C4-2B (cell line): ENCODE measurements at regions not wholly inside any gene's neighbourhood (a gene's known extent, or its start where the extent isn't known, plus 50 kb on each side); places are given as distances from the start of the nearest gene placed in this dataset.

Experiments
- H3K27ac ChIP-seq: fragments of 450-650 bp; 2 replicates; pipeline ENCODE4 v1.5.1; 2017
- CTCF ChIP-seq: fragments of 450-650 bp; conservative IDR thresholded peaks from 2 replicates; pipeline ENCODE4 v1.5.1; 2017; ENCODE audit warnings: mild to moderate bottlenecking
- ZFX ChIP-seq: fragments of 450-650 bp; IDR thresholded peaks from 2 replicates; pipeline ENCODE4 v1.6.1; 2017

GRCh38 chr4:145414226-145414625 lies 67.4 kb upstream of the SMAD1 start:
- no peak for TF ChIP-seq ZFX
- TF ChIP-seq CTCF, result no peak
- H3K27ac ChIP-seq, result no peak overlapping the region

GRCh38 chr4:145406970-145407369 lies 74.7 kb upstream of the SMAD1 start:
- TF ChIP-seq ZFX, result no peak
- no peak for TF ChIP-seq CTCF
- no peak overlapping the region for H3K27ac ChIP-seq

GRCh38 chr4:145404761-145405160 lies 76.9 kb upstream of the SMAD1 start:
- no peak for TF ChIP-seq CTCF
- no peak for TF ChIP-seq ZFX
- H3K27ac ChIP-seq, result no peak overlapping the region

GRCh38 chr4:145396581-145396980 lies 85.1 kb upstream of the SMAD1 start:
- H3K27ac ChIP-seq, result no peak overlapping the region
- TF ChIP-seq ZFX, result no peak
- TF ChIP-seq CTCF, result no peak

- TF ChIP-seq ZFX (no peak), CTCF (no peak)
- H3K27ac ChIP-seq, result no peak overlapping the region
These were observed 91.1 kb upstream of the SMAD1 start for GRCh38 chr4:145390571-145390970.

- H3K27ac ChIP-seq, result no peak overlapping the region
- TF ChIP-seq ZFX (no peak), CTCF (no peak)
These were observed 92.1 kb upstream of the SMAD1 start for GRCh38 chr4:145389550-145389949.

DNA sequence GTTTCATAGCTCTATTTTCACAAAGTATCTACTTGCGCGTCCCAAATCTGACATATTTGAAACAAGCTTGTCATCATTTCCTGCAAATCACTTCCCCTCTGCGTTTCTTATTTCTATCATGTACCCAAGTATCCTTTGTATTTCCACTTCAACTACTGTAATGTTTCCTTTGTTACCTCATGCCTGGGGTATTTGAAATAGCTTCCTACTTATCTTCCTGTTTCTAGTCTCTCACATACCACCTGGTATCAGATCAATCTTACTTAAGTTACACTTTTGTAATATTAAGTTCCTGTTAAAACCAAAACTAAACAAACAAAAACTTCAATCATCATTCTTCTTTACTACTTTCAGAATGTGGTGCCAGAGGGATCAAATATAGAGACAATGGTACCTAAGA lies 93.6 kb upstream of the SMAD1 start:
- TF ChIP-seq CTCF (no peak), ZFX (no peak)
- no peak overlapping the region for H3K27ac ChIP-seq
